Gastrocnemius medialis (tissue), 4 donors: ENCODE measurements at regions not wholly inside any gene's neighbourhood (a gene's known extent, or its start where the extent isn't known, plus 50 kb on each side); places are given as distances from the start of the nearest gene placed in this dataset.

Source experiments
- POLR2A ChIP-seq, 2 donors: fragments of 450-650 bp; IDR thresholded peaks; one replicate each; pipeline ENCODE4 v1.6.1; 2017; ENCODE audit warnings: antibody characterized with exemption in 2 of 2, mild to moderate bottlenecking in 2 of 2, moderate library complexity in 2 of 2
- TF ChIP-seq, protein P1 (sequence below), 5 experiments: fragments of 450-650 bp in 3 of 5; fragments of 200-600 bp in 2 of 5; sonication (generic) in 2 of 5; IDR thresholded peaks in 4 of 5; conservative IDR thresholded peaks in 1 of 5; 1 replicate in 4 of 5; 2 replicates in 1 of 5; pipeline ENCODE4 v1.5.1; 2016 to 2019; ENCODE audit warnings: antibody characterized with exemption in 5 of 5, mild to moderate bottlenecking in 3 of 5, moderate library complexity in 3 of 5

DNA sequence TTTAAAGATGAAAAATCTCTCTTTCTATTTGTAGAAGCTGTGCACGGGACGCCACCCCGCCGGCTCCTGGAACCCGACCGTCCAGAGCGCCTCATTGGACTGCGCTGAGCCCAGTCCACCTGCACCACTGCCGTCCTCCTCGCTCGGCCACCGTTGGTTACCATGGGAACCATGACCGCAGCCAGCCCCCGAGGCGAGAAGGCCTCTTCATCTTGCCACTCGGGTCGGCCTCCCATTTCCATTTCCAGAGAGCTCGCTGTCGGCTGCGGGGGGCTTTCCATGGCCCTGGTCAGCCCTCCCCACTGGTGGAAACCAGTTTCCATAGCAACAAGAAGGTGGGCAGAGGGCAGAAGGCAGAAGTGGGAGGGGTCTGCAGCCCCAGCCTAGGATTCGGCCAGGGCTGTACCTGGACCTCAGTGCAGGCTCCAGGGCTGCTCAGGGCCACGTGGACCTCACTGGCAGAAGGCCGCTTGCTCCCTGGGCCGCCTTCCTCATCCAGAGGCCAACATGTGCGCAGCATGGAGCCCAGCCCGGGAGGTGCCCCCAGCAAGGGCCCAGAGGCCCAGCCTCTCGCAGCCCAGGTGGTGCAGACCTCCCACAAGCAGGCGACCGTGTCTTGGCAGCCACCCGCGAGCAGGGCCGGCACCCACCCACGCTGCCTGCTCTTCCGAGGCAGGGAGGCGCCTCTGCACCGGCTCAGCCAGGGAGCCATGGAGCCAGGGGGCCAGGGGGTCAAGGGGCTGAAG, 283.5 kb upstream of the PPP2R2D start:
- no peak for TF ChIP-seq POLR2A (IDR thresholded peaks at IDR 0.05)
- TF ChIP-seq, protein P1, sequence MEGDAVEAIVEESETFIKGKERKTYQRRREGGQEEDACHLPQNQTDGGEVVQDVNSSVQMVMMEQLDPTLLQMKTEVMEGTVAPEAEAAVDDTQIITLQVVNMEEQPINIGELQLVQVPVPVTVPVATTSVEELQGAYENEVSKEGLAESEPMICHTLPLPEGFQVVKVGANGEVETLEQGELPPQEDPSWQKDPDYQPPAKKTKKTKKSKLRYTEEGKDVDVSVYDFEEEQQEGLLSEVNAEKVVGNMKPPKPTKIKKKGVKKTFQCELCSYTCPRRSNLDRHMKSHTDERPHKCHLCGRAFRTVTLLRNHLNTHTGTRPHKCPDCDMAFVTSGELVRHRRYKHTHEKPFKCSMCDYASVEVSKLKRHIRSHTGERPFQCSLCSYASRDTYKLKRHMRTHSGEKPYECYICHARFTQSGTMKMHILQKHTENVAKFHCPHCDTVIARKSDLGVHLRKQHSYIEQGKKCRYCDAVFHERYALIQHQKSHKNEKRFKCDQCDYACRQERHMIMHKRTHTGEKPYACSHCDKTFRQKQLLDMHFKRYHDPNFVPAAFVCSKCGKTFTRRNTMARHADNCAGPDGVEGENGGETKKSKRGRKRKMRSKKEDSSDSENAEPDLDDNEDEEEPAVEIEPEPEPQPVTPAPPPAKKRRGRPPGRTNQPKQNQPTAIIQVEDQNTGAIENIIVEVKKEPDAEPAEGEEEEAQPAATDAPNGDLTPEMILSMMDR (IDR thresholded peaks at IDR 0.05 in 4 of 5, conservative IDR thresholded peaks at IDR 0.05 in 1 of 5): no peak
